ENCODE measurements at regions not wholly inside any gene's neighbourhood (a gene's known extent, or its start where the extent isn't known, plus 50 kb on each side); places are given as distances from the start of the nearest gene placed in this dataset.

DNA sequence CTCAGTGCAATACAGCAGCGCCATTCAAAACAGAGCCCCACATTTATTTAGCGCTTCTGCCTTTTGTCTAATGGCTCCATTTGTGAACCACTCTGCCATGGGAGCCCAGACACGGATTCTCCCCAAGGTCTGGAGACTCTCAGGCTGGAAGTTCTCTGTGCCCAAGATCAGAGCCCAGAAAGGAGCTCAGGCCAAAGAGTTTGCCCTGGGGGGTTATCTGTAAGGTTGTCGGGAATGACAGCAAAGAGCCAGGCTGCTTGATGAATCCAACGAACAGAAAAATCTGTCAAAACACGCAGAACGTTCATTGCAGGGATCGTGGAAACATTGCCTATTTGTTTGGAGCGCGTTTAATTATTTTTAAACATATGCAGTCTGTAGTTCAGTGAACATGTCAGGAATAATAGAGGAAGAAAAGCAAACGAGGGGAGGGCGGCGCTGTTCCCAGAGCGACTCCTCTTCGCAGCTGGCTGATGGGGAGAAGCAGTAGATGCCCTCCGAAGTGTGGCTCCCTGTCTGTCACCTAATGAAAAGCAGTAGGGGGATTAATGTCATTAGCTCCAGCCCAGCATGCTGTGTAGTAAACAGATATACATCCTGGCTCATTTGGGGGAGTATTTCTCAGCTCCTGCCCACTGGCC, 464.9 kb upstream of the MPDZ start:
- TF ChIP-seq, protein P1, sequence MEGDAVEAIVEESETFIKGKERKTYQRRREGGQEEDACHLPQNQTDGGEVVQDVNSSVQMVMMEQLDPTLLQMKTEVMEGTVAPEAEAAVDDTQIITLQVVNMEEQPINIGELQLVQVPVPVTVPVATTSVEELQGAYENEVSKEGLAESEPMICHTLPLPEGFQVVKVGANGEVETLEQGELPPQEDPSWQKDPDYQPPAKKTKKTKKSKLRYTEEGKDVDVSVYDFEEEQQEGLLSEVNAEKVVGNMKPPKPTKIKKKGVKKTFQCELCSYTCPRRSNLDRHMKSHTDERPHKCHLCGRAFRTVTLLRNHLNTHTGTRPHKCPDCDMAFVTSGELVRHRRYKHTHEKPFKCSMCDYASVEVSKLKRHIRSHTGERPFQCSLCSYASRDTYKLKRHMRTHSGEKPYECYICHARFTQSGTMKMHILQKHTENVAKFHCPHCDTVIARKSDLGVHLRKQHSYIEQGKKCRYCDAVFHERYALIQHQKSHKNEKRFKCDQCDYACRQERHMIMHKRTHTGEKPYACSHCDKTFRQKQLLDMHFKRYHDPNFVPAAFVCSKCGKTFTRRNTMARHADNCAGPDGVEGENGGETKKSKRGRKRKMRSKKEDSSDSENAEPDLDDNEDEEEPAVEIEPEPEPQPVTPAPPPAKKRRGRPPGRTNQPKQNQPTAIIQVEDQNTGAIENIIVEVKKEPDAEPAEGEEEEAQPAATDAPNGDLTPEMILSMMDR (IDR thresholded peaks at IDR 0.05; ENCODE audit: insufficient read depth, low read length, missing control alignments), result no peak
- ChIA-PET POLR2A (no interaction called here), CTCF (no interaction called here)
- no peak overlapping the region for H3K4me3 ChIP-seq (ENCODE audit: low read depth, low read length)
- DNase-seq (ENCODE audit: low read depth, low spot score), result no peak

DNA sequence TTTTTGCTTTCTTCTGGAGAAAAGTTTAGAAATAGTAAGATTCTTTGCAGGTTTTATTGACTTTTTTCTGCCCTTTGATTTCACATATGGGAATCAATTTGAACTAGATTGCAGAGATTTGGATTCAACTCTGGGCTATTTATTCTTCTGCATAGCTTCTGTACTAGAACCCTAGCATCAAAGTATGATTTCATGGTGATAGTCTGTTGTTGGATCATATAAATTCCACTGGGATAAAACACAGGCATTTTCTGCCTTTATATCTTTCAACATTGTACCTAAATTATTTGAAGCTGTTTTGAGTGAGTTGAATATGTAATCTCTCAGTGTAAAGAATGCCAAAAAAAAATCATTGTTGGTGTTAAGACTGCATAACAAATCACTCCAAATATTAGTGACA, 458.4 kb upstream of the MPDZ start:
- no peak overlapping the region for H3K4me3 ChIP-seq (ENCODE audit: low read depth, low read length)
- TF ChIP-seq, protein P1 (IDR thresholded peaks at IDR 0.05; ENCODE audit: insufficient read depth, low read length, missing control alignments), result no peak
- CTCF ChIA-PET, result no interaction called here
- DNase-seq (ENCODE audit: low read depth, low spot score), result no peak
- POLR2A ChIA-PET, result no interaction called here

DNA sequence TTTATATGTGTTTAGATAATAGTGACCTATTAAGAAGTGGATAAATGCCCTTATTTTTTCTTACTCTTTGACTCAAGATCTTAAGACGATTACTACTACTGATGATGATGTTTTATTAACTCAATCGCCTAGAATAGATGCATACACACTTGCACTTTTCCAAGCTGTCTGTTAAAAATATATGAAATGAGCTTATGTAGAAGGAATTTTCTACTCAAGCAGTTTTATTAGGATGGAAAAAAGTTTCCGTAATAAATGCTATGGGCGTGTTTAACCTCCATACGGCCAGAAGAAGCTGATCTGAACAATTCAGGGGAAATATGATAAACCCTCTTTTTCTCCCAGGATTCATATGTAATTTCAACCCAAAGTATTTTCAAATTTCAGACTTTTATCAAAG, 455.7 kb upstream of the MPDZ start:
- no peak for DNase-seq (ENCODE audit: low read depth, low spot score)
- ChIA-PET CTCF (no interaction called here), POLR2A (no interaction called here)
- TF ChIP-seq, protein P1 (IDR thresholded peaks at IDR 0.05; ENCODE audit: insufficient read depth, low read length, missing control alignments), result no peak
- no peak overlapping the region for H3K4me3 ChIP-seq (ENCODE audit: low read depth, low read length)

DNA sequence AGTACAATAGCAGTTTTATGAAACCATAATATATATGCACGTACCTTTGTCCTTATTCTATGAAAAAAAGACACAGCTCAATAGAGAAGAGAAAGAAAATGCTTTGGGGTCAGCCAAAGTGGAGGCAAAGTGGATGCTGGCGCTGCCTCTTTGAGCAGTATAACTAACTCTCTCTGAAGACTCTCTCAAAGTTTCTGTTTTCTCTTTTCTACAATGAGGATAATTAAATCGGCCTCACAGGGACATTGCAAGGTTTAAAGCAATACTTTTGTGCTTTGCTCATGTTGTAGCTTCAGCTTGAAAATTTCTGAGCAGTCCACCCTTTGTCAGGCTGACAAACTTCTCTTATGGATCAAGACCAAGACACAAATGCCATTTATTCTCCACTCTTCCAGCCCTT, 455.1 kb upstream of the MPDZ start:
- TF ChIP-seq, protein P1 (IDR thresholded peaks at IDR 0.05; ENCODE audit: insufficient read depth, low read length, missing control alignments), result no peak
- H3K4me3 ChIP-seq (ENCODE audit: low read depth, low read length), result no peak overlapping the region
- DNase-seq (ENCODE audit: low read depth, low spot score), result no peak
- ChIA-PET POLR2A (no interaction called here), CTCF (no interaction called here)

DNA sequence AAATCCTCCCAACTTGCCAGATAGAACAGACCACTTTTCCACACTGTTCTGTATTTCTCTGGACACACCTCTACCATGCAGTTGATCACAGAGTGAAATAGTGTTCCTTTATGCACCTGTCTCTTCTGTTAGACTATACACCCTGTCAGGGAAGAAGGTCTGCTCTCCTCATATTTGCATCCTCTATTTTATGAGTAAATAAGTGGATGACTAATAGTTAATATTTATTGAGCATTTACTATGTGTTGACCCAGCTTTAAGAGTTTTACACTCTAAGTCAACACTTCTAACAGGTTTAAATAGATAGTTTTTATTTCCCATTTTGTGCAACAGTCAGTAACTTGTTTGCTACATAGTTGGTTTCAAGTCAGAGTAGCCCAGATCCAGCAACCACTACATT, 452.8 kb upstream of the MPDZ start:
- CTCF ChIA-PET, result no interaction called here
- no peak overlapping the region for H3K4me3 ChIP-seq (ENCODE audit: low read depth, low read length)
- TF ChIP-seq, protein P1 (IDR thresholded peaks at IDR 0.05; ENCODE audit: insufficient read depth, low read length, missing control alignments), result no peak
- POLR2A ChIA-PET, result no interaction called here
- no peak for DNase-seq (ENCODE audit: low read depth, low spot score)

DNA sequence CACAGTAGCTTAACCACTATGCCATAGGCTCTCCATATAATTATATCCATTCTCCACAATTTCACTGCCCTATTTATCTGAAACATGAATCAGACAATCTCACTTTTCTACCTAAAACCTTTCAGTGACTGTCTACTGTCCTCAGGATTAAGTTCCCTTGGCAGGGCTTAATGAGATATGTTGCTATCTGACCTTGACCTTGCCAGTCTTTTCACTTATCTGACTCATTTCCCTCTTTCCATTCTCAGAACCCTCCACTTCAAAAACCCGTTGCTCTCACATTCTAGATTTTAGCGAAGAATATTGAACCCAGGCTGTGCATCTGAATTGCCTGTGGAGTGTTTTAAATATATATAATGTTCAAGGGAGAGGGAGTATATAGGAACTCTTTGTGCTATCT, 452.1 kb upstream of the MPDZ start:
- ChIA-PET CTCF (no interaction called here), POLR2A (no interaction called here)
- TF ChIP-seq, protein P1 (IDR thresholded peaks at IDR 0.05; ENCODE audit: insufficient read depth, low read length, missing control alignments), result no peak
- no peak for DNase-seq (ENCODE audit: low read depth, low spot score)
- H3K4me3 ChIP-seq (ENCODE audit: low read depth, low read length), result no peak overlapping the region

Measured in AG04449 (cell line).